ENCODE measurements at regions not wholly inside any gene's neighbourhood (a gene's known extent, or its start where the extent isn't known, plus 50 kb on each side); places are given as distances from the start of the nearest gene placed in this dataset.

- peaks cover 24 to 59% of the 10 kb centered on the region in 2 experiments for H3K4me1 ChIP-seq (ENCODE audit: control insufficient read depth in 1 of 2, insufficient read depth in 2 of 2, low read length in 2 of 2)
- H4K20me1 ChIP-seq (ENCODE audit: insufficient read depth), result no peaks in the 10 kb centered on the region
- intact Hi-C loops (cut with micrococcal nuclease), result no loop called here
- H3K79me2 ChIP-seq (ENCODE audit: insufficient read depth, low read length), result no peaks in the 10 kb centered on the region
- RAD21 ChIA-PET (ENCODE audit: low non-redundant PET in 1 of 2, low total read pairs in 2 of 2, uncharacterized antibody in 2 of 2, unreplicated experiment in 2 of 2), result interaction anchor here (1.5 kb wide), 2 partner anchors 53 to 67 kb away, joined by 5 to 8 read pairs; no protein-coding TSS in a partner anchor
- no TSS peak for BruUV-seq (replicated peaks)
- DNase-seq (ENCODE audit: low read depth, low spot score) (no peak), ATAC-seq (no peak)
- H3K9me3 ChIP-seq (ENCODE audit: control insufficient read depth in 1 of 2, insufficient read depth in 1 of 2, low read depth in 1 of 2, low read length in 2 of 2), result no peaks in the 10 kb centered on the region
- no peak overlapping the region for H3K27ac ChIP-seq (ENCODE audit: low read depth, low read length)
- CTCF ChIA-PET, result interaction anchor here (0.9 to 5.3 kb wide), 15 partner anchors 11 to 202 kb away, joined by 3 to 45 read pairs (median 6); partner anchors contain the start of genes CSNK1A1 and GRPEL2
- TF ChIP-seq EZH2phosphoT487 (IDR thresholded peaks at IDR 0.05; ENCODE audit: borderline replicate concordance) (no peak), POLR2AphosphoS5 (IDR thresholded peaks at IDR 0.05; ENCODE audit: low read depth, low read length) (no peak), REST (IDR thresholded peaks at IDR 0.05; ENCODE audit: low read depth) (no peak), YY1 (IDR thresholded peaks at IDR 0.05; ENCODE audit: extremely low read depth, insufficient replicate concordance, low read depth, low read length) (no peak), MAX (IDR thresholded peaks at IDR 0.05) (no peak), SP1 (IDR thresholded peaks at IDR 0.05; ENCODE audit: low read depth) (no peak), CEBPB (IDR thresholded peaks at IDR 0.05; ENCODE audit: low read depth) (no peak), TCF7L2 (IDR thresholded peaks at IDR 0.05; ENCODE audit: borderline replicate concordance, extremely low read depth, insufficient read depth, insufficient read length) (no peak), CTCF (IDR thresholded peaks at IDR 0.05 in 2 of 3, conservative IDR thresholded peaks at IDR 0.05 in 1 of 3; ENCODE audit: borderline replicate concordance in 1 of 3, insufficient read depth in 1 of 3, low read depth in 2 of 3, low read length in 2 of 3) (no peak), ZFX (IDR thresholded peaks at IDR 0.05) (no peak), ZBTB33 (IDR thresholded peaks at IDR 0.05; ENCODE audit: extremely low read depth, insufficient replicate concordance, low read length) (no peak), SIN3A (IDR thresholded peaks at IDR 0.05; ENCODE audit: low read depth) (no peak), EGR1 (IDR thresholded peaks at IDR 0.05; ENCODE audit: low read depth) (no peak), EZH2 (IDR thresholded peaks at IDR 0.05) (no peak), ATF3 (IDR thresholded peaks at IDR 0.05) (no peak), ZNF274 (IDR thresholded peaks at IDR 0.05; ENCODE audit: low read depth, low read length) (no peak), CBX3 (IDR thresholded peaks at IDR 0.05; ENCODE audit: low read depth) (no peak)
- POLR2A ChIA-PET, result interaction anchor here (2.0 kb wide), 1 partner anchor 10 kb away, joined by 10 read pairs; no protein-coding TSS in a partner anchor
- H3K36me3 ChIP-seq (ENCODE audit: control insufficient read depth in 1 of 2, insufficient read depth in 2 of 2, low read length in 2 of 2), result no peaks in the 10 kb centered on the region
- no peak overlapping the region for H2AFZ ChIP-seq (ENCODE audit: low read depth, low read length, poor library complexity, severe bottlenecking)
- no peaks in the 10 kb centered on the region for H3K9me2 ChIP-seq (ENCODE audit: insufficient read depth)
- no peak overlapping the region for H3K4me3 ChIP-seq (replicated peaks in 1 of 2; ENCODE audit: low read depth in 1 of 2, low read length in 2 of 2)
- H3K27me3 ChIP-seq (ENCODE audit: insufficient read depth, low read length), result no peaks in the 10 kb centered on the region
- H3K4me2 ChIP-seq (ENCODE audit: low read length), result no peak overlapping the region
- no peak overlapping the region for H3K9ac ChIP-seq (ENCODE audit: low read length)
These were observed 55.9 kb upstream of the IL17B start for GRCh38 chr5:149435015-149435376.

Data from HCT116 (cell line).